ENCODE measurements at regions not wholly inside any gene's neighbourhood (a gene's known extent, or its start where the extent isn't known, plus 50 kb on each side); places are given as distances from the start of the nearest gene placed in this dataset.

DNA sequence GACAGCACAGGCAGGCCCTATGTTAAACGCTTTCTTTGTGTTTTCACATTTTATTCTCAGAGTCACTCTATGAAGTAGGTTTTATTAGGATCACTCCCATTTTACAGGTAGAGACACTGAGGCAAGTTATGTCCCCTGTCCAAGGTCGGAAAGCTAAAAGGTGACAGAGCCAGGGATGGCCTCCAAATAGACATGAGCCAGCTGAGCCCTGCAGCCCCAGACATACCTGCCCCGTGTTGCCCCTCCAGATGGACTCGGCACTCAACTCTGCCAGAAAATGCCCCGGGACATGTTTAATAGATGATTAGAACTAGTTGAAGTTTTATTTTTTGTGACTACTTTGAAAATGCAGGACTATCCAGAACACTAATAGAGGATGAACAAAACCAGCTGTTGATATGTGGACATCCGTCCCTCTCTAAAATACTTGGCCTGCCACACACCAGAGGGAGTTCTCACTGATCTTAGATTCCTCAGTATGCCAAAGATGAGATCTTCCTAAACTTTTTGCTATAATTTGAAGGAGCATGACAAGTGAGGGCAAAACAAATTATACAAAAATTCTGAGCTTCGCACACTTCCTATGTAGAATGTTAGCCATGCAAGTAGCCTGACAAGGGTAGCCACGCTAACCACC, 258.6 kb upstream of the ADAMTS16 start:
- DNase-seq (ENCODE audit: low spot score): no peak

- no peak for DNase-seq (ENCODE audit: low spot score)
Observed at GRCh38 chr5:4882186-4882585, 257.9 kb upstream of the ADAMTS16 start.

DNA sequence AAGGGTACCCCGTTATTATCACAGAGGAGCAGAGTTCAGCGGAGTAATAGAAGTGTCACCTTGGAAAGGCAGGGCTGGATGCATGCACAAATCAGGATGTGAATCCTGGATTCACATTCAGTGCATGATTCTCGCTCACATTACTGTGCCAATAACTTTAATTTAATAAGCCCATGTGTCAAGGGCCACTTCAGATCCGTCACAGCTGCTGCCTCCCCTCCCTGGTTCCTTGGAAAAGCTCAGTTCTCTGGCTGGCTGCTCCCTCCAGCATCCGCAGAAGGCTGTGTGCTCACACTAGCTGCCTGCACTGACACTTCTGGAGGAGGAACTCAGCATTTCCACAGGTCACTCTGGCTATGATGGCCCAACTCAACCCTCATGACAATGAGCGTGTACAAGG, 256.8 kb upstream of the ADAMTS16 start:
- no peak for DNase-seq (ENCODE audit: low spot score)

GRCh38 chr5:4893063-4893744, 246.9 kb upstream of the ADAMTS16 start:
- no peak for DNase-seq (ENCODE audit: low spot score)

DNA sequence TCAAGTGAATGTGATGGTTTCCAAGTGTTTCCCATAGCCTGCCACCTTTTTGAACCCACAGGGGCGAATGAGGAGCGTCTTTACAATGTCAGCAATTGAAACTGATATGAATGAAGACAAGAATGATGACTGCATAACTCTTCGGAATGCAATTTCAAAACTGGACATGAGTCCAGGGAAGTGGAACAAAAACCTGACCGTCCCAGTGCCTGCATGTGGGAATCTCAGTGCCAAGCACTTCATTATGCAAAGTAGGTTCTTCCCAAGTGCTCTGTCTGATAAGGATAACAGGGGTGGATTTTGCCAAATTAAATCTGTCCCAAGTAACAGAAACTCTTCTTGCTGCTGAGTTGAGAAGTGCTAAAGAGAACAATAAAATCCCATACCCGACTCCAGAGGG, 243.8 kb upstream of the ADAMTS16 start:
- no peak for DNase-seq (ENCODE audit: low spot score)

GRCh38 chr5:4901305-4901811, 238.8 kb upstream of the ADAMTS16 start:
- no peak for DNase-seq (ENCODE audit: low spot score)

GRCh38 chr5:4901924-4902323, 238.2 kb upstream of the ADAMTS16 start:
- DNase-seq (ENCODE audit: low spot score): no peak

DNA sequence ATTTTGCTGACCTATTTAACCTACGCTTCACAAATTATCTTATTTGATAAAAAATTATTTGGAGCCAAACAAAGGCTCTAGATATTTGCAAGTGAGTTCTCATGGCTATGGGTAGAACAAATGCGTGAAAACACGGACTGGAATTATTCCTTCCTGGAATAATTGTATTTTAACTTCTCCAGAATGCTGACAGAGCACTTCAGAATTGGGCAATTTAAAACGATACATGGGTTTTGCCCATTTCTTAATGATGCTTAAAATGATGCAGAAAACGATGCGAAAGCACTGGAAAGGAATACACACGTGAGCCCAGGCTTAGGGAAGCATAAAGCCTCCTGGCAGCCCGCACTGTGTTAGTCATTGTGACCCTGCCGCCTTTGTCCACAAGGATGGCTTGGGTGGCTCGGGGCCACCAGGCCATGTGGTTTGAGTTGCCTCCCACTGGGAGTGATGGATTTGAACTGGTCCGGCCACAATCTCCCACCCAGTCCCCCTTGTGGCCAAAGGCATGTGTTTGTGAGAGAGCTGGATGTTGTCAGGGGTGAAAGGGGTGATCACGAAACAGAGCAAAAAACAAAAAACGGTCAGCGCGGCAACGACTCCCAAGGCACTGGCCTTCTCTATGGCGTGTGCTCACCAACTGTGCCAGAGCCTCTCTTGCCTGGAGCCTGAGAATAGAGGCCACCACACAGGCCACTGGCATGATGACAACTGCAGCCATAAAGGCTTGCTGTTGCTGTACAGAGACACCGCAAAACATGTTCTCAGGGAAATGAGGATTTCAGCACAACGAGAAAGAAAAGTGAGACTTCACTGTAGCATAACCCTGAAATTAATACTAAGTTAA, 234.2 kb upstream of the ADAMTS16 start:
- DNase-seq (ENCODE audit: low spot score): no peak

DNA sequence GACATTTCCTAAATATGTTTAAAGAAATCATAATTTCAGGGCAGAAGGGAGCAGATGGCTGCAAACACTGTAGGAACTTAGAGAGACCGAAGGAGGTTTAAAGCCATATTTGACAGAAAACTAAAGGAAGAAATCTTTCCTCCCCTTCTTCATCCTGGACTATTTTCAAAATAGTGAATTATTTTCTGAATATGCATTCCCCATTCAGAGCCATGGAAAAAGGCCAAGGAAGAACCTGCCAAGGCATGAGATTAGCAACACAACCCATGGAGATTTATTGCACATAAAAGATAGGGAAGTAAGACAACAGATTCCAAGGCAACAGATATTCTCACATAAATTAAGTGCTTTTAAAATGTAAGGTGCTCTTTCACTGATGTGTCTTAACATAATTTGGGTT, 233.3 kb upstream of the ADAMTS16 start:
- DNase-seq (ENCODE audit: low spot score): no peak

DNA sequence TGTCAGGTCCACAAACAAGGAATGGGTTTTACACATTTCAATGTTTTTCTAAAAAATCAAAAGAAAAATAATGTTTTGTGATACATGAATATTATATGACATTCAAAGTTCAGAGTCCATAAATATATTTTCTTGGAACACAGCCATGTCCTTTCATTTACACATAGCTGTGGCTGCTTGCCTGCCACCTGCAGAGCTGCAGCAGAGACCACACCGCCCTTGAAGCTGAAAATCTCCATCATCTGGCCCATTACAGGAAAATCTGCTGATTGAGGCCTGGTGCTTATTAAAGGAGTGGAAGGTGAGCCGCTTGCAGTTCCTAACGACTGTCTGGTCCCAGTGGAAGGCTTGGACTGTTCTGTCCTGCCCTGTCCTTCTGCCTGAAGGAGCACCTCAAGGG, 232.6 kb upstream of the ADAMTS16 start:
- DNase-seq (ENCODE audit: low spot score): no peak

- DNase-seq (ENCODE audit: low spot score): no peak
Observed at GRCh38 chr5:4909086-4909485, 231.0 kb upstream of the ADAMTS16 start.

DNA sequence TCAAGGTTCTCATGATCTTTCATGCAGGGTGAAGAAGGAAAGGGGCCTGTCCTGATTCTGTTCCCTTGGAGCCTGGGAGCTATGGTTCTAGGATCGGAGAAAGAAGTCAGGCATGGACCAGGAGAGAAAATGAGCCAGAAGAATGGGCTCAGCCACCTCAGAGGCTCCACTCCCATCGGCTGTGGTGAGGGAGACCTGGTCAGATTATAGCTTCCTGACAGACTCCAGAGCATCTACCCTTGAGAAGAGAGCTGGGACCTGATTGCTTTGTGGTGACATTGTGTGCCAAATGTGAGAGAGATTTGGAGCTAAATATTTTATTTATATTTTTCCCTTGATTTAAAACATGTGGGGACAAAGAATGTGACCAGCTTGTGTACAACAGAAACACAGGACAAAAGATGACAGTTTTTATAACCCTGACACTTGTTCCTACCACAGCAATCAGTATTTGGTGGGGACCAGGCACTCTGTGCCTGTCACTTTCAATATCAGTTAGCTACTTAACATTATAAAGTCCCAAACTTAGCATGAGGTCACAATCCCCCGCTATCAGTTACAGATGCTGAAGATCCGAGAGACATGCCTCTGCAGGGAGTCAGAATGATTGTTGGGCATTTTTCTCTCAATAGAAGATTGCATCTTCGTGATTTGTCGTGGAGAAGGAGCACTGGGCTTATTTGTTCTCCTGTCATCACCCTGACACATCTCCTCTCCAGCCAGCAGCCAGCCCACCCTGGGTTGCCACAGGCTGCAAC, 228.3 kb upstream of the ADAMTS16 start:
- no peak for DNase-seq (ENCODE audit: low spot score)

- DNase-seq (ENCODE audit: low spot score): no peak
Observed at GRCh38 chr5:4921929-4922328, 218.2 kb upstream of the ADAMTS16 start.

DNA sequence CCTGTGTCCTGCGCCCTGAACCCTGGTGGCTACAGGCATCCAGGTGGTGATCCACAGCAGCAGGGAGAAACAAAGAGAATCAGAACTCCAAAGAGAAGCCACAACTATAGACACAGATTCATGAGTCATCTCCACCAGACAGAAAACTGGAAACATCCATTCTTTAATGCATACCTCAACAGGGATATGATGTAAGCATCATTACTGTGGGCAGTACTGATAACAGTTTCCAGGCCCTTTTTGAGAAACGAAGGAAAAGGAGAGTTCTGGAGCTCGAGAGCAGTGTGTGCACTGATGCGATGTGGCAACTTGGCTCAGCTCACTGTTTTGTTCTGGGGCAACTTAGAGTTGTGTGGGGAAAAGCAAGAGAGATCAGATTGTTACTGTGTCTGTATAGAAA, 215.6 kb upstream of the ADAMTS16 start:
- no peak for DNase-seq (ENCODE audit: low spot score)

DNA sequence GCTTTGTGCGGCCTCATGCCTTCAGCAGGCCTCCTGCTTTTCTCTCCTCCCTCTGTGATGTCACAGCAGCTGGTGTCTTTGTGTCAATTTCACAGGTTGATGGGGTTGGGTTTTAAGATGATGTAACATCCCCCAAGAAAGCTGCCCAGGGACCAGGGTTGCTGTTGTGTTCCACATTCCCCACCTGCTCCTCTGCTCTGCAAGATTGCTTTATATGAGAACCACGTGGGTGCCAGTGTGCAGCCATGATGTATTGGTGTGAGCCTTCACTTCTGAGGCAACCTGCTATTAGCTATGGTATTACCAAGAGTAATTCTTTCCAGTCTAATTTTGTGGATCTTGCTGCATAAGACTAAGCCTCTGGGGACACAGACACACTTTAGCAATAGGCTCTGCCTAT, 213.0 kb upstream of the ADAMTS16 start:
- no peak for DNase-seq (ENCODE audit: low spot score)

DNA sequence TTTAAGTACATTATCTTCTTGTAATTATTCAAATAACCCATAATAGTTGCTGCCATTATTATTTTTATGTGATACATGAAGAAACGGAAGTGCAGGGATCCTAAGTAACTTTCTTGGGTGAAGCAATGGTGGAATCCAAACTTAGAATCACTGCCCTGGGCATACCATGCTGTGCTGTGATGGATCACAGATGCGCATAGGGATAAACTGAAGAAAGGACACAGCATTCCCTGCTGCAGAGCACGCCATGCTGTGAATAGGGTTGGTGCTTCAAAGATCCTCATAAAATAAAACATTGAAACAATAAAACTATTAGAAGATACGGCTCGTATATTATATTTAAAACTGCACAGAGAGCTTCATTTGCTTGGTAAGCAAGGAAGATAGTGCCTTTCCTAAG, 211.7 kb upstream of the ADAMTS16 start:
- no peak for DNase-seq (ENCODE audit: low spot score)

- no peak for DNase-seq (ENCODE audit: low spot score)
Observed at GRCh38 chr5:4929092-4929655, 211.0 kb upstream of the ADAMTS16 start.

DNA sequence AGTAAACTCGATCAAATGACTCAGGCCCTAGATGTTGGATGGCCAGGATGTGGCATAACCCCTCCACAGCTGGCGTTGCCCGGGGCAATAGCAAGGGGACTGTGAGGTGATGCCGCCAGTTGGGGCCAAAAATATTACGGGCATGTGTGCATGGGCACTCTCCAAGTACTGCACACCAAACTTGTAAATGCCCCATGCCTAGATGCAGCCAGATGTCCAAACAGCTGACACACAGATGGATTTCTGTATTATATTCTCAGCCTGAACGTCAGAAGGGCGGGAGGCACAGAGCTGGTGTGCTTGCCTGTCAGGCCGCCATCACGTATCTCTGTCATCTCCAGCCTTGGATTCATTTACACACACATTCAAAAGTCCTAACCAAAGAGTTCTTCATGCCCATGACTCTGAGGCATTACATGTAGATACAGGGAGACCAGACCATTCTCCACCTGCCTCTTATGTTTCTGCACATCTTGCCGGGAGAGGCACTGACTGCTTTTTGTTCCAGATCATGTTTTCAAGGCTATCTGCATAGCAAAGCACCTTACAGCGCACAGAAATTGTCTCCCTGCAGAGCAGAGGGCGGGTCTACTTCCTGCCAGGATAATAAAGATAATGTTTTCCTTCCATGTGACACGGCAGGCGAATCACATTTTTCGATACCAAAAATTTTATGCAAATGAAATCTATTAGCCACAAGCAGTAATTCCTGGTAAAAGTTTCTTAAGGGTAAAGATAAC, 200.9 kb upstream of the ADAMTS16 start:
- DNase-seq (ENCODE audit: low spot score): no peak

GRCh38 chr5:4941161-4941560, 199.0 kb upstream of the ADAMTS16 start:
- no peak for DNase-seq (ENCODE audit: low spot score)

GRCh38 chr5:4941957-4942830, 197.9 kb upstream of the ADAMTS16 start:
- DNase-seq (ENCODE audit: low spot score): peak; percentile 6

Data from AG08395 (cell line).